SK-N-SH (cell line): ENCODE measurements at regions not wholly inside any gene's neighbourhood (a gene's known extent, or its start where the extent isn't known, plus 50 kb on each side); places are given as distances from the start of the nearest gene placed in this dataset.

Source experiments
- CHD2 ChIP-seq: fragments of 150-350 bp; IDR thresholded peaks from 2 replicates; pipeline ENCODE4 v1.6.1; 2018; ENCODE audit warnings: low read length; ENCODE audit not compliant: partially characterized antibody
- EP300 ChIP-seq, 2 experiments: IDR thresholded peaks; 2 replicates each; pipeline versions ENCODE4 v1.4.0 to v1.6.1; 2012; ENCODE audit warnings: borderline replicate concordance in 1 of 2, low read depth in 1 of 2, low read length in 1 of 2
- FOSL2 ChIP-seq: IDR thresholded peaks from 2 replicates; pipeline ENCODE4 v1.4.0; 2012; ENCODE audit warnings: low read depth, mild to moderate bottlenecking, moderate library complexity, borderline replicate concordance
- FOXJ3 ChIP-seq: sonication (generic); formaldehyde crosslinking; IDR thresholded peaks from 2 replicates; pipeline ENCODE4 v1.5.1; 2020; ENCODE audit warnings: mild to moderate bottlenecking, missing genetic modification reagents
- JUND ChIP-seq: IDR thresholded peaks from 2 replicates; pipeline ENCODE4 v1.4.0; 2012
- MEF2A ChIP-seq: IDR thresholded peaks from 2 replicates; pipeline ENCODE4 v1.4.0; 2012; ENCODE audit warnings: low read depth, borderline replicate concordance
- NFIC ChIP-seq: IDR thresholded peaks from 2 replicates; pipeline ENCODE4 v1.4.0; 2012; ENCODE audit warnings: borderline replicate concordance
- POLR2AphosphoS5 ChIP-seq: IDR thresholded peaks from 2 replicates; pipeline ENCODE4 v1.6.1; 2012; ENCODE audit warnings: low read depth, low read length
- RAD21 ChIP-seq: IDR thresholded peaks from 2 replicates; pipeline ENCODE4 v1.6.1; 2012; ENCODE audit warnings: mild to moderate bottlenecking, low read length
- TAF1 ChIP-seq: IDR thresholded peaks from 2 replicates; pipeline ENCODE4 v1.6.1; 2012; ENCODE audit warnings: low read depth, mild to moderate bottlenecking, low read length, moderate library complexity, borderline replicate concordance
- TF ChIP-seq, protein P1 (sequence below): fragments of 200-600 bp; sonication (generic); IDR thresholded peaks from 2 replicates; pipeline ENCODE4 v1.6.1; 2017; ENCODE audit warnings: antibody characterized with exemption, mild to moderate bottlenecking, moderate library complexity
- TF ChIP-seq, protein P2 (sequence below): IDR thresholded peaks from 2 replicates; pipeline ENCODE4 v1.6.1; 2012; ENCODE audit warnings: mild to moderate bottlenecking, low read depth, low read length, moderate library complexity
- TF ChIP-seq, protein P3 (sequence below): IDR thresholded peaks from 2 replicates; pipeline ENCODE4 v1.4.0; 2012; ENCODE audit warnings: low read depth

DNA sequence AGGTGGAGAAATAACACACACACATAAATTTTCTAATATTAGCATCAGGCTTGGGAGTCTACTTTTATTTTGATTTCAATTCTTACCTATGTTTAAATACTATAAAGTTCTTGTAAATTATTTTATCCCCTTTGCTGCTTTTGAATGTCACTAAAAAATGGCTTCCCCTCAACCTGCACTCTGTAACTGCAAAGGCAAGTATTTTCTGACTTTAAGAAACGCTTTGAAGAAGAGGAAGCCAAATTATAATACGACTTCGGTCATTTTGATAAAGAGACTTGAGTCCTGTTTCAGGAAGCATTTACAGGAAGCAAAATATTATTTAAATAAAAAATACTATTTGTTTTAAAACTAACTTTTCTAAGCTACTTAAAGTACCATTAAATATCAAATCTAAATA lies 627.7 kb upstream of the AGTR1 start:
- TF ChIP-seq, protein P1, sequence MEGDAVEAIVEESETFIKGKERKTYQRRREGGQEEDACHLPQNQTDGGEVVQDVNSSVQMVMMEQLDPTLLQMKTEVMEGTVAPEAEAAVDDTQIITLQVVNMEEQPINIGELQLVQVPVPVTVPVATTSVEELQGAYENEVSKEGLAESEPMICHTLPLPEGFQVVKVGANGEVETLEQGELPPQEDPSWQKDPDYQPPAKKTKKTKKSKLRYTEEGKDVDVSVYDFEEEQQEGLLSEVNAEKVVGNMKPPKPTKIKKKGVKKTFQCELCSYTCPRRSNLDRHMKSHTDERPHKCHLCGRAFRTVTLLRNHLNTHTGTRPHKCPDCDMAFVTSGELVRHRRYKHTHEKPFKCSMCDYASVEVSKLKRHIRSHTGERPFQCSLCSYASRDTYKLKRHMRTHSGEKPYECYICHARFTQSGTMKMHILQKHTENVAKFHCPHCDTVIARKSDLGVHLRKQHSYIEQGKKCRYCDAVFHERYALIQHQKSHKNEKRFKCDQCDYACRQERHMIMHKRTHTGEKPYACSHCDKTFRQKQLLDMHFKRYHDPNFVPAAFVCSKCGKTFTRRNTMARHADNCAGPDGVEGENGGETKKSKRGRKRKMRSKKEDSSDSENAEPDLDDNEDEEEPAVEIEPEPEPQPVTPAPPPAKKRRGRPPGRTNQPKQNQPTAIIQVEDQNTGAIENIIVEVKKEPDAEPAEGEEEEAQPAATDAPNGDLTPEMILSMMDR: no peak
- TF ChIP-seq EP300 (IDR thresholded peaks at IDR 0.05; ENCODE audit: borderline replicate concordance in 1 of 2, low read depth in 1 of 2, low read length in 1 of 2) (no peak), POLR2AphosphoS5 (no peak), RAD21 (no peak), CHD2 (no peak), MEF2A (no peak), FOSL2 (no peak), TAF1 (no peak), JUND (no peak), FOXJ3 (CRISPR knock-in tag) (no peak), NFIC (no peak)
- TF ChIP-seq, protein P2, sequence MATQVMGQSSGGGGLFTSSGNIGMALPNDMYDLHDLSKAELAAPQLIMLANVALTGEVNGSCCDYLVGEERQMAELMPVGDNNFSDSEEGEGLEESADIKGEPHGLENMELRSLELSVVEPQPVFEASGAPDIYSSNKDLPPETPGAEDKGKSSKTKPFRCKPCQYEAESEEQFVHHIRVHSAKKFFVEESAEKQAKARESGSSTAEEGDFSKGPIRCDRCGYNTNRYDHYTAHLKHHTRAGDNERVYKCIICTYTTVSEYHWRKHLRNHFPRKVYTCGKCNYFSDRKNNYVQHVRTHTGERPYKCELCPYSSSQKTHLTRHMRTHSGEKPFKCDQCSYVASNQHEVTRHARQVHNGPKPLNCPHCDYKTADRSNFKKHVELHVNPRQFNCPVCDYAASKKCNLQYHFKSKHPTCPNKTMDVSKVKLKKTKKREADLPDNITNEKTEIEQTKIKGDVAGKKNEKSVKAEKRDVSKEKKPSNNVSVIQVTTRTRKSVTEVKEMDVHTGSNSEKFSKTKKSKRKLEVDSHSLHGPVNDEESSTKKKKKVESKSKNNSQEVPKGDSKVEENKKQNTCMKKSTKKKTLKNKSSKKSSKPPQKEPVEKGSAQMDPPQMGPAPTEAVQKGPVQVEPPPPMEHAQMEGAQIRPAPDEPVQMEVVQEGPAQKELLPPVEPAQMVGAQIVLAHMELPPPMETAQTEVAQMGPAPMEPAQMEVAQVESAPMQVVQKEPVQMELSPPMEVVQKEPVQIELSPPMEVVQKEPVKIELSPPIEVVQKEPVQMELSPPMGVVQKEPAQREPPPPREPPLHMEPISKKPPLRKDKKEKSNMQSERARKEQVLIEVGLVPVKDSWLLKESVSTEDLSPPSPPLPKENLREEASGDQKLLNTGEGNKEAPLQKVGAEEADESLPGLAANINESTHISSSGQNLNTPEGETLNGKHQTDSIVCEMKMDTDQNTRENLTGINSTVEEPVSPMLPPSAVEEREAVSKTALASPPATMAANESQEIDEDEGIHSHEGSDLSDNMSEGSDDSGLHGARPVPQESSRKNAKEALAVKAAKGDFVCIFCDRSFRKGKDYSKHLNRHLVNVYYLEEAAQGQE: no peak
- TF ChIP-seq, protein P3, sequence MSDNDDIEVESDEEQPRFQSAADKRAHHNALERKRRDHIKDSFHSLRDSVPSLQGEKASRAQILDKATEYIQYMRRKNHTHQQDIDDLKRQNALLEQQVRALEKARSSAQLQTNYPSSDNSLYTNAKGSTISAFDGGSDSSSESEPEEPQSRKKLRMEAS: no peak
